Spleen (tissue), 7 donors: ENCODE measurements at regions not wholly inside any gene's neighbourhood (a gene's known extent, or its start where the extent isn't known, plus 50 kb on each side); places are given as distances from the start of the nearest gene placed in this dataset.

ENCODE experiments used
- POLR2A ChIP-seq, 3 donors: fragments of 450-650 bp; IDR thresholded peaks; one replicate each; pipeline ENCODE4 v1.5.1; 2017; ENCODE audit warnings: antibody characterized with exemption in 3 of 3, mild to moderate bottlenecking in 1 of 3
- POLR2AphosphoS5 ChIP-seq, 3 donors: sonication (generic); formaldehyde crosslinking; IDR thresholded peaks; one replicate each; pipeline ENCODE4 v1.5.1; 2017; ENCODE audit warnings: antibody characterized with exemption in 3 of 3
- TF ChIP-seq, protein P1 (sequence below), 11 experiments: fragments of 200-600 bp in 7 of 11; fragments of 450-650 bp in 4 of 11; sonication (generic) in 4 of 11; IDR thresholded peaks in 8 of 11; conservative IDR thresholded peaks in 3 of 11; 1 replicate in 7 of 11; 2 replicates in 4 of 11; pipeline versions ENCODE4 v1.4.0 to v1.8.0; 2016 to 2021; ENCODE audit warnings: antibody characterized with exemption in 11 of 11, inconsistent platforms in 4 of 11, mild to moderate bottlenecking in 1 of 11
- donor health status: DM: no; HTN: no; CAD: no; lungs with moderate emphysema.
- donor health status: DM: no; HTN: no; CAD: no.
- donor health status: DM: no; HTN: no; CAD: no.

DNA sequence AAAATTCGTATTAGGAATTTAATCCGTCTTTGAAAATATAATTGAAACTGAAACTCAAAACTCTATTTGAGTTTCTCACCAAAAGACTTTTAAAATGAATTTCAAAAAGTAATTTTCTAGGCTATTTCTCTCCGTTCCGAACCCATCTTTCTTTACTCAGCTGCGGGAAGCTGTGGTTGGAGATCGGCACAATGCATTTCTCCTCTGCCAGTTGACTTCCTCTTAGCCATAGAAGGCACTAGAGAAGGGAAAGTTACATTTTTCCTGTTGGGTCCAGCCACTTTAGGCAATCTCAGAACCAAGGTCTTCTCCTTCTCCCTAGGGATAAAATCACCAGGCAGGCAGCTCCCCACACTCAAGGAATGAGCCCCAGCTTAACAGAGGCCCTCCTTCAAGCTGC is 133.6 kb upstream of the COL1A2 start:
- TF ChIP-seq, protein P1, sequence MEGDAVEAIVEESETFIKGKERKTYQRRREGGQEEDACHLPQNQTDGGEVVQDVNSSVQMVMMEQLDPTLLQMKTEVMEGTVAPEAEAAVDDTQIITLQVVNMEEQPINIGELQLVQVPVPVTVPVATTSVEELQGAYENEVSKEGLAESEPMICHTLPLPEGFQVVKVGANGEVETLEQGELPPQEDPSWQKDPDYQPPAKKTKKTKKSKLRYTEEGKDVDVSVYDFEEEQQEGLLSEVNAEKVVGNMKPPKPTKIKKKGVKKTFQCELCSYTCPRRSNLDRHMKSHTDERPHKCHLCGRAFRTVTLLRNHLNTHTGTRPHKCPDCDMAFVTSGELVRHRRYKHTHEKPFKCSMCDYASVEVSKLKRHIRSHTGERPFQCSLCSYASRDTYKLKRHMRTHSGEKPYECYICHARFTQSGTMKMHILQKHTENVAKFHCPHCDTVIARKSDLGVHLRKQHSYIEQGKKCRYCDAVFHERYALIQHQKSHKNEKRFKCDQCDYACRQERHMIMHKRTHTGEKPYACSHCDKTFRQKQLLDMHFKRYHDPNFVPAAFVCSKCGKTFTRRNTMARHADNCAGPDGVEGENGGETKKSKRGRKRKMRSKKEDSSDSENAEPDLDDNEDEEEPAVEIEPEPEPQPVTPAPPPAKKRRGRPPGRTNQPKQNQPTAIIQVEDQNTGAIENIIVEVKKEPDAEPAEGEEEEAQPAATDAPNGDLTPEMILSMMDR (IDR thresholded peaks at IDR 0.05 in 8 of 11, conservative IDR thresholded peaks at IDR 0.05 in 3 of 11), result no peak
- TF ChIP-seq POLR2A (IDR thresholded peaks at IDR 0.05) (no peak), POLR2AphosphoS5 (IDR thresholded peaks at IDR 0.05) (no peak)
